ENCODE measurements at regions not wholly inside any gene's neighbourhood (a gene's known extent, or its start where the extent isn't known, plus 50 kb on each side); places are given as distances from the start of the nearest gene placed in this dataset.

DNA sequence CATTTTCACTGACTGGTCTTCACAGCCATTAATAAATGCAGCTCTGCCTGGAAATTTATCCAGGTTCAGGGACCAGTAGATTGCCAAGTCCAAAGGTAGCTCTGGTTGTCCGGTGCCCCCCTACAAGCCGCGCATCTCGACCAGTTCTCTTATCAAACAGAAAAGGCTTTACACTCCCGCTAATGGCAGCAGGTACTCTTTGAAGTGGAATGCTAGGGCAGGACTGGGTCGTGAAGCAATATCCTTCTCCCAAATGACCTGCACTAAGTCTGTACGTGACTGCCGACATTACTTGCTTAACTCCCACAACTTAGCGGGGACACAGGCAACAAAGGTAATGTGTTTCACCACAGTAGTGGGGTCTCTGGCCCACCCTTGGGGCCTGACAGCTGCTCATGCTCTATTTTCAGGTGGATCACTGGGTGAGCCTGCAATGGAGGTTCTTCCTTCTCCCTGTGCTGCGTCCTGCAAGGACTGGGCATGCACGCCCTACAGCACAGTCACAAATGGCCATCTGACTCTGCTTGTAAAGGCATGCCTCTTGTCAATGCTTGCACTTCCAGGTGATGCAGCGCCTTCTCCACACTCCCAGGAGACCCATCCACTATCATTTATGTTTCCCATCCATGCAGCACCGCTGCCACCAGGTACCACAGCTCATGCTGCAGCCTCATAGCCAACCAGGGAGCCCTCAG, 96.1 kb upstream of the CTSC start:
- H3K4me3 ChIP-seq (replicated peaks in 1 of 2; ENCODE audit: low read depth in 2 of 2, low read length in 2 of 2): no peak overlapping the region
- TF ChIP-seq, protein P1, sequence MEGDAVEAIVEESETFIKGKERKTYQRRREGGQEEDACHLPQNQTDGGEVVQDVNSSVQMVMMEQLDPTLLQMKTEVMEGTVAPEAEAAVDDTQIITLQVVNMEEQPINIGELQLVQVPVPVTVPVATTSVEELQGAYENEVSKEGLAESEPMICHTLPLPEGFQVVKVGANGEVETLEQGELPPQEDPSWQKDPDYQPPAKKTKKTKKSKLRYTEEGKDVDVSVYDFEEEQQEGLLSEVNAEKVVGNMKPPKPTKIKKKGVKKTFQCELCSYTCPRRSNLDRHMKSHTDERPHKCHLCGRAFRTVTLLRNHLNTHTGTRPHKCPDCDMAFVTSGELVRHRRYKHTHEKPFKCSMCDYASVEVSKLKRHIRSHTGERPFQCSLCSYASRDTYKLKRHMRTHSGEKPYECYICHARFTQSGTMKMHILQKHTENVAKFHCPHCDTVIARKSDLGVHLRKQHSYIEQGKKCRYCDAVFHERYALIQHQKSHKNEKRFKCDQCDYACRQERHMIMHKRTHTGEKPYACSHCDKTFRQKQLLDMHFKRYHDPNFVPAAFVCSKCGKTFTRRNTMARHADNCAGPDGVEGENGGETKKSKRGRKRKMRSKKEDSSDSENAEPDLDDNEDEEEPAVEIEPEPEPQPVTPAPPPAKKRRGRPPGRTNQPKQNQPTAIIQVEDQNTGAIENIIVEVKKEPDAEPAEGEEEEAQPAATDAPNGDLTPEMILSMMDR (IDR thresholded peaks at IDR 0.05; ENCODE audit: low read depth, low read length): no peak
- DNase-seq (ENCODE audit: low read depth in 2 of 2): no peak

- no peak overlapping the region for H3K4me3 ChIP-seq (replicated peaks in 1 of 2; ENCODE audit: low read depth in 2 of 2, low read length in 2 of 2)
- DNase-seq (ENCODE audit: low read depth in 2 of 2): no peak
- TF ChIP-seq, protein P1 (IDR thresholded peaks at IDR 0.05; ENCODE audit: low read depth, low read length): no peak
Measured at GRCh38 chr11:88431675-88432341, 94.3 kb upstream of the CTSC start.

GRCh38 chr11:88428959-88429358, 91.4 kb upstream of the CTSC start:
- no peak for DNase-seq (ENCODE audit: low read depth in 2 of 2)
- no peak overlapping the region for H3K4me3 ChIP-seq (replicated peaks in 1 of 2; ENCODE audit: low read depth in 2 of 2, low read length in 2 of 2)
- TF ChIP-seq, protein P1 (IDR thresholded peaks at IDR 0.05; ENCODE audit: low read depth, low read length): no peak

DNA sequence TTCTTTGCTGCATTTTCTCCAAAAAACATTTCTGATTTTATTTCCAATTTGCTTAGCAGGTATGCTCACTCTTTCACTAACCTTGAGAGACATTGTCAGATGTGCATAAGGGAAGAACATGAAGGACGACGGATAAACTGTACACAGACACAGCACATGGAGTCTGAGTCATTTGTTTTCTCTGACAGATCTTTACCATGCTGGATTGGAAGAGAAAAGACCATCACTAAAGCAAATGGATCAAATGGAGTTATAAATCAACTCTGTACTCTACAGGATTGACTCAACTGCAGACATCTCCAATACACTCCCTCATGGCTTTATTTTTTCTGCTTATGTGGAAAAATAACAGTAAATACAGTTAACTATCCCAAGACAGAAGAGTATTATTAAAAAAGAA, 90.2 kb upstream of the CTSC start:
- DNase-seq (ENCODE audit: low read depth in 2 of 2): no peak

DNA sequence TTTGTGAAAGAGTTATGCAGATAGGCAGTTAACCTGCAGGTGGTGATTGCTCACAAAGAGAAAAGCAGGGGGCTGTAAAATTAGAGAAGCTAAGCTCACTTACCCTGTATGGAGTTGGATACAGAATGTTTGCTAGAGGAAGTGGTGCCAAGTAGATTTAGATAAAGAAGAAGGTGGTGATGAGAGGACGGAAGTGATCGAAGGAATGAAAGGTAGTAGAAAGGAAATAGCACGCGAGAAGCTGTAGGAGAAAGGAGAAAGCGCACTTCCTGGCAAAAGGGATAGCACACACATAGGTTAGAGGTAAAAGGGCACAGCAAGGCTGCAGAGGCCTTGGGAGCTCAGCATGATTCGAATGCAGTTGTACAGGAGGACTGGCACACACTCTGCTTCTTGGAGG, 87.3 kb upstream of the CTSC start:
- DNase-seq (ENCODE audit: low read depth in 2 of 2): no peak
- no peak overlapping the region for H3K4me3 ChIP-seq (replicated peaks in 1 of 2; ENCODE audit: low read depth in 2 of 2, low read length in 2 of 2)
- TF ChIP-seq, protein P1 (IDR thresholded peaks at IDR 0.05; ENCODE audit: low read depth, low read length): no peak

More for the DNA sequence above, 90.2 kb upstream of the CTSC start:
- no peak overlapping the region for H3K4me3 ChIP-seq (replicated peaks in 1 of 2; ENCODE audit: low read depth in 2 of 2, low read length in 2 of 2)
- TF ChIP-seq, protein P1 (IDR thresholded peaks at IDR 0.05; ENCODE audit: low read depth, low read length): no peak

DNA sequence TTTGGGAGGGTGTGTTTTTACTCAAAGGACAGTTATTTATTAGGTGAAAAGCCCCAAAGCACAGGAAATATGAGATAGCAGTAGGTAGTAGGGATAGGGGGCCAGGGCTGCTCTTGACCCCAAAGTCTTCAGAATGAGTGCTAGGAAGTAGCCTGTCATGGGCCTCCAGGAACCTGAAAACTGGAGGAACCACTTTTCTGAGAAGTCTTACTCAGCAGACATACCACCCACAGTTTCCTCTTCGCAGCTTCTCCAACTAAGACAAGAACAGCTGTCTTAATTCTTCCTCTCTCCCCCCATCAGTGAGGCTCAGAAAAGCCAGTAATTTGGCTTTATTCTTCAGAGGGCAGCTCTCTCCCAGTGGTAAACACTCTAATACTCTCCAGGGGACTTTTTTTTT, 84.0 kb upstream of the CTSC start:
- TF ChIP-seq, protein P1 (IDR thresholded peaks at IDR 0.05; ENCODE audit: low read depth, low read length): no peak
- peak; percentile 62 to 76 for DNase-seq (ENCODE audit: low read depth in 2 of 2)
- H3K4me3 ChIP-seq (replicated peaks in 1 of 2; ENCODE audit: low read depth in 2 of 2, low read length in 2 of 2): no peak overlapping the region

All from cardiac fibroblast (primary cell).